SIG-M5 (cell line): ENCODE measurements at regions not wholly inside any gene's neighbourhood (a gene's known extent, or its start where the extent isn't known, plus 50 kb on each side); places are given as distances from the start of the nearest gene placed in this dataset.

Source experiments
- DNase-seq: peaks from one replicate; lab custom pipeline; 2025; lab: John Stamatoyannopoulos, UW

DNA sequence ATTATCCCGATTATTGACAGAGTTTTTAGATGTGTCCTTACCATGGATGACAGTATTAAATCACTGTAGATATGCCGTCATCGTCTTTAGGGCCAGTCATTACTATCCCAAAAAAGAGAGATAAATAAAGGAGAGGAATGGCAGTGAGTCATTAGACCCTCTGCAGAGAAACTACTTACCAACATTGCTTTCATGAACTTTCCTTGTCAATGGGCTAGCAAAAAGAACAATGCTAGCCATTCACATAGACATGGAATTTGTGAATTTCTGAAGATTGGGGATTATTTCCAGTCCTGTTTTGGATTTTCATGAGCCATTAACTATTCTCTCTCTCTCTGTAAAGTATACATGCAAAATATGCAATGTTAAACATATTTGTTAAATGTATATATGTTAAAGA is 319.4 kb upstream of the FANCL start:
- DNase-seq, result no peak

DNA sequence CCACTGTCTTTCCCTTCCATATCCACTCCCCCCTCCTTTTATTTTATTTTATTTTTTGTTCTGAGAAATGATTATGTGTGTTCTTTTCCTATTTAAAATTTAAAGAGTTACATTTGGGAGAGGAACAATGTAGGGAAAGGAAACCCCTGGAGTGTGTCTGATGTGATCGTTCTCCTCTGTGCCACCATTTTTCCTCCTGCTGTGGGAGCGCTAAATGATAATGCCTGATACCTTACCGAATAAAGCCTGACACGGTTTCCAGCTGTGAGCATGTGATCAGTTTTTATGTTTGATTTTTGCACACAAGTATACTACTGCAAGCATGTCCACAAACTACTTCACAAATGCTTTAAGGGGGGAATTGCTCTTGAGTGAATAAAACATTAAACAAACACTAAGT is 317.8 kb upstream of the FANCL start:
- no peak for DNase-seq

DNA sequence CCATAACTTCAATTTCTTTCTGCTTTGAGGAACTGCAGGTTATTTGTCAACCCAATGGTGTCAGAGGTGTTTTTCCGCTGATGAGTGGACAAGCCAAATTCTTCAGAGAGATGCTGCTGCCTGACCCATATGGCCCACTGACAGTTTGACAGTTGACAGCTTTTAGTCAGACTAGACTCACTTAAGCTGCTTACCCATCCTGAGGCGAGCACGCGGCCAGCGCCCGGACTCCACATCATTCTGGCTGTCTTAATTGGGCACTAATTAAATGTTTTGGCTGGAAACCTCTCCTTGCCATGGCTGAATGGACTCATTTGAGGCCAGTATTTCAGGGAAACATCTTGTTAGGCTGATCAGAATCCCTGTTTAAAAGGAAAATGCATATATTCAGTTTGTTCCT is 316.1 kb upstream of the FANCL start:
- DNase-seq, result no peak

DNA sequence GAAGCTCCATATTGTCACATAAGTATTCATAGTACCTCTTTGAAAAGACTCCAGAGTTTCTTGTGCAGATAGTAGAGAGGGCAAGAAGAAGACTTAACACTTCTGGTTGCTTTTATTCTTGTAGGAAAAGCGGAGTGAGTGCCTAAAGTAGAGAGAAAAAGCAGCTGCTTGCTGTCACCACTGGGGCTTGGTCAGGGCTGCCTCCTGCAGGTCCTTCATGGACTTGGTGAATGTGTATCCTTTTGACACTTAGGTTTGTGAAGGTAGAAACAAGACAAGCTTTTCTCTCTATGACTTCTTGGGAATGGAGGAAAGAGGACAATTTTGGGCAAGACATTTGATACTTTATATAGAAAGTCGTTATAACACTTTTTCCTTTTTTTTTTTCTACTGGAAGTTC is 312.8 kb upstream of the FANCL start:
- DNase-seq, result no peak

DNA sequence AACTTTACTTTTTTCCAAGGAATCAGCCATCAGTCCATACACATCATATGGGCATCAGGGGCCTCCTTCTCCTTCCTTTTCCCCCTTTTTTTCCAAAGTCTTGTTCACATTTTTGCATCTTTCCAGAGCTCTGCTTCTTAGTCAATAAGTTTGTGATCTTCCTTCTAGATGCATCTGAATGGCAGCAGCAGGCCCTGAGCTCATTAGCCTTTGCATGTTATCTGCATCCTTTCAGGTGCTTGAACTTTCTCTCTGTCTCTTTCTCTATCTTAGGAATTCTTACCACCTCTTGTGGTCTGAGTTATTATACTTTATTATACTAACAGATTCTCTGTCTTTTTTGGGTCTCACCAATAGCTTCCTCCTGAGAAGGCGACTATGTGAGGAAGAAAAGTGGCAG is 312.4 kb upstream of the FANCL start:
- no peak for DNase-seq

DNA sequence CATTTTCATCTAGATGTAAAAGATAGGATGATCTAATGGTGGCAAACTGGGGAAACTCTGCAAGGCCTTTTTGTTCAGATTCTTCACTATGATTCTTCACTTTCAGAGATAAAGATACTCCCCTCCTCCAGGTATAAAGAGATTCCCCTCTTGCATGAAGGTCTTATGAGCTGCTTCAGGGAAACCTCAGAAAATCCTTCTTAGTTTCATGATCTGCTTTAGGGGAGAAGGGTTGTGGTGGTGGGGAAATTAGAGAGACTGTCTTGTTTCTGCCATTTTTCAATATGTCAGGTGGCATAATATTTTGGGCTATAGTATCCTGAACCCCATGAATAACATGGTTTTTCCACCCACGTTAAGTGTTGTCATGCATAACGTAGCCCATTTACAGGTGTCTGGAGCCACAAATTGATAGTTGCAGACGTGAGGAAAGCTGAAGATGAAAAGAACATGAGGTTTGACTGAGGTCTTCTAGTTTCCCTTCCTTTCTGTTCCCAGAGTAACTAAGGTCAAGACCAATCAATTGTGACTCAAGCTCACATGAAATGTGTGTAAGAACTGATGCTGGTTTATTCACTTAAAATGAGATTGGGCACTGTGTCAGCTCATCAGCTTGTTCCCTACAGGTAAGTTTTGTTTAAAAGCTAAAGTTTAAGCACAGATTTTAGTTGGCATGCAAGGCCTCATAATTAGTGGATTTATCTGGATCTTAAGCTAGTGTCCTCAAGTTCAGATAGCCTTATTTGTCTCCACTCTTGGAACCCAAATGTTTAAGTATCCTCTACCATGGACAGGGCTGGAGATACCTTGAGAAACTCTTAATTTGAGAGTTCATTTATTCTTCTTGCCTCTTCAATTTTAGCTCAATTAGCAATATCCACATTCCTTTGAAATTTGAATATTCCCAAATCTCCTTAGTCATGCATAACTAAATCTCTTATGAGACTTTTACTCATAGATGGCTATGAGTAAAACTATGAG is 304.5 kb upstream of the FANCL start:
- DNase-seq, result no peak

DNA sequence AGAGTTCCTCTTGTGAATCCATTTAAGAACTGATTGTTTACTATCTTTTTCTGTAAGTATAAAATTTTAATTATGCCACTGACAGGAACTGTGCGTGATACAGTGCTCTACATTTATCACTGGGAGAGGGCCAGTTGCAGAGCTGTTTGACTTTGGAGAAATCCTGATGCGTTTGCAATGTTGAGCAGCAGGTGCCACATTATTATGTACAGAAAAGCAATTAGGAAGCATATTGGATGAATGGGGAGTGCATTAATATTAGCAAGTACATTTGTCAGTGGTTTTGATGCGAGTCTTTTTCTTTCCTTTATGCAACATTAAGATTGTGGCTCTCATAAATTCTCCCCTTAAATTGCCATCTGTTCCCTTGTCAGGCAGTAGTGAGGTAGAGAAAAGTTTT is 302.3 kb upstream of the FANCL start:
- DNase-seq, result no peak

DNA sequence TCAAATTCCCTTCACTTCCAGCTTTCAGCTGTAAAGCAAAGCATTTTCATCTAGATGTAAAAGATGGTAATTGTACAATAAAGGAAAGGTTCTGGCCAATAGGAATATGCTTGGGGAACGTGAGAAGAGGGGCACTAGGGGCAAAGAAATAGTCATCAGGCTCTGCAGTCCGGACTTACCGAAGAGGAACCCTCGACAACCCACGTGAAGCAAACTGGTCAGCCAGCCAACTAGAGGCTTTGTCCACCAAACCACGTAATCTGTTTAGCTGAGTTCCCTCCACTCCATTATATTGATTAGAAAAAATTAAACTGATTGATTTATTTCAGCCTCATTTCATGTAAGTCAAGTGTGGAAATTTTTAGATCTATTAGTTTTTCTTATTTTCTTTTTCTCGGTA is 300.4 kb upstream of the FANCL start:
- no peak for DNase-seq

DNA sequence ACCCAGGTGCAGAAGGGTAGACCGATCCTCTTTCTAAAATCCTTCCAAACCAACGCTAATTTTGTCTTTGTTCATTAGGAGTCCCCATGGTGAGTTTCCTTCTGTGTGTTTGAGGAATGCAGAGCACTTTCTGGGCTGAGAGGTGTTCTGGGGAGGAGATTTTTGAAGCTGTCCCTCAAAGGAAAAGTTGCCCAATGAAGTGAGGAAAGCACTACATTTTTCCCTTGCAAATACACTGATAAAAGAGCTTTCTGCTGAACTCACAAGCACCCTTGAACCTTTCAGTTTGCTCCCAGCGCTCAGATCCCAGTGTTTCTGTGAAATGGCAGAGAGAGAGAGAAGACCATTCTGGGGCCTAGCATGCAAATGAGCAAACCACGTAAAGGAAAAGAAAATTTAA is 299.6 kb upstream of the FANCL start:
- DNase-seq, result no peak

DNA sequence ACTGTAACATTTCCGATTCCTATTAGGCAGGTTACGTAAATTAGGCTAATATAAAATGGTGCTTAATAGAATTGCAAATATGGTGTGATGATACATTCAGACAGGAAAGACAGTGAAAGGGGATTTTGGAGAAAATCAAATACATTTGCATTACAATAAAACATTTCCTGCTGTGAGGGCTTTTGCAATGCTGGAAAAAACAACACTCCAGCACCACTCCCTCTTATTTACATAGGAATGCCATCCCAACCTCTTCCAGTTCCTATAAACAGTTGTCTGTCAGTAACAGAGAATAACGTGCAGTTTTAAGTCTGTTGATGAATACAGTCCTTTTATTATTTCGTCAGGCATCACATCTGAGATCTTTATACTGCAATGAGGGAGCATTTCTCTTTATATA is 298.8 kb upstream of the FANCL start:
- no peak for DNase-seq

DNA sequence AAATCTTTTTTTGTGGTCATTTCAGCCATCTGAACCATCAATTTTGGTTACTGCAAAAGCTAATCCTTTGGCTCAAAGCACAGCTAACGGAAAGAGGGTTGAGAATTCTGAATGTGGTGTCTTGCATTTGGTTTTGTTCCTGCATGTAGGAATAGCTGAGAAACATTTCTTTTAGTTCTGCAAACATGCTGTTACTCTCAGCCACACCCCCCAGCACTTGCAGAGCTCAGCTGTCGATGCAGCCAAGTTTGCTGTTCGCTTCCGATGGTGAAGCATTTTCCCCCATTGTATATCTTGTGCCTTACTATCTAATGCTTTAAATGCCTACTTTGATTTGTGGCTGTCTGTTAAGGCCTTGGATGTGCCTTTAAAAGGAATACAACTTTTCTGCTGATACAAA is 294.9 kb upstream of the FANCL start:
- DNase-seq, result no peak

DNA sequence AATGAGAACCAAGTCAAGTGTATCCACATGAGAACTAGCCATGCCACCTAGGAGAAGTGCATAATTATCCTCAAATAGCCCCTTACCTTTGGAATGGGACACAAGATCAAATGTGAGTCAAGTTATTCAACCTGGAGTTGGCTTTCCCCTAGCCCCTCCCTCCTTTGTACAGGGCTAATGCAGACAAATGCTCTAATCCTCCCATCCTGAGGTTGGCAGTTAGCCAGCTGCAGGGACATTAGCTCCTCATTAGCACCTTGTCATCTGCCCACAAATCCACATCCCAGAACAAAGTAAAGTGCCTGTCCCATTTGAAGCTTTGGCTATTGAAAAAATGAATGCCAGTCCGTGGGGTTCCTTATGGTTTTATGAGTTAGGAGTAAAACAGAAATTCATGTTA is 294.1 kb upstream of the FANCL start:
- no peak for DNase-seq

DNA sequence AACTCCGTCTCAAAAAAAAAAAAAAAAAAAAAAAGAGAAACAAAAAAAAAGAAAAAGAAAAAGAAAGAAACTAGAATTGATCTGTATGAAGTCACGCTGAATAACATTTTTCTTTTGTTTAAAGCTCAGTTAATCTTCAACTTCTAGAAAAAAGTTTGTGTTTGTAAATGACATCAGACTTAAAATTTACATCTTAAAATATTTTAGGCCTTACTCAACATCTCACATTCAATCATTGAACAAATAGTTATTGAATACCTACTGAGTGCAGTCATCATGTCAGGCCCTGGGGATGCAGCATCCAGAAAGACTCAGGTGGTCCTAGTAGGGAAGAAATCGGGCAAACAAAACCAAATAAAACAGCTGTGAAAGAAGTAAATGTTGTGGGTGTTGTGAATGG is 292.3 kb upstream of the FANCL start:
- DNase-seq, result no peak

DNA sequence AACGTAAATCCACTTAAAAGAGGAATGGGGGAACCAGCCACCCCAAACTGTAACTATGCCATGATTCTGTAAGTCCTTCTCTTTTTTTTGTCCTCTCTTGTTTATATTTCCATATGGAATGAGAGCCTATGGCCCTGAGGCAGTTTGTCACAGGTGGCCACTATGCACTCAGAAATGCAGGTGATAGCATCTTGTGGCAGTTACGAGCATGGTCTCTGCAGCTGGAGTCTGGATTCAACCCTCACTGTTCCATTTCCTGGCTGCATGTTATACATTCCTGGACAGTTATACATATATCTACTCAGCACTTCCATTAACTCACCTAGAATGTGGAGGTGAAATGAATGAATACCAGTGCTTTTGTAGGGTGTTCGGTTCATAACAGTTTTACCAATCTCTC is 291.5 kb upstream of the FANCL start:
- DNase-seq, result no peak

DNA sequence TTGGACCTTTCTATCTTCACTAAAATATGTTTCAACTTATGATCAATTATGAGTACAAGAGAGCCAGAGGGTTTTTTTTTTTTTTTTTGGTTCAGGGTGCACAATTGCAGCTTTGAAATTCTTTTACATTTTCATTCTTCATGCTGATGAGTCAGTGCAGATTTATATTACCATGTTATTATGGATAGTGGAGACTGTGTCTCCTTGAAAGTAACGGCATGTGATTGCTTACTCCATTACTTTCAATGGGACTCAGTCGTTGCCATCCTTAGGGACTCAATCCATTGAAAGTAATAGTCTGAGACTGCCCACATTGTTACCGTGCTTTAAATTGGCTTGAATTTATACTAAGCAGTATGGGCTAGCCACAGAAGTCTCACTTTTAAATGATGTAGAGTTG is 286.5 kb upstream of the FANCL start:
- no peak for DNase-seq

DNA sequence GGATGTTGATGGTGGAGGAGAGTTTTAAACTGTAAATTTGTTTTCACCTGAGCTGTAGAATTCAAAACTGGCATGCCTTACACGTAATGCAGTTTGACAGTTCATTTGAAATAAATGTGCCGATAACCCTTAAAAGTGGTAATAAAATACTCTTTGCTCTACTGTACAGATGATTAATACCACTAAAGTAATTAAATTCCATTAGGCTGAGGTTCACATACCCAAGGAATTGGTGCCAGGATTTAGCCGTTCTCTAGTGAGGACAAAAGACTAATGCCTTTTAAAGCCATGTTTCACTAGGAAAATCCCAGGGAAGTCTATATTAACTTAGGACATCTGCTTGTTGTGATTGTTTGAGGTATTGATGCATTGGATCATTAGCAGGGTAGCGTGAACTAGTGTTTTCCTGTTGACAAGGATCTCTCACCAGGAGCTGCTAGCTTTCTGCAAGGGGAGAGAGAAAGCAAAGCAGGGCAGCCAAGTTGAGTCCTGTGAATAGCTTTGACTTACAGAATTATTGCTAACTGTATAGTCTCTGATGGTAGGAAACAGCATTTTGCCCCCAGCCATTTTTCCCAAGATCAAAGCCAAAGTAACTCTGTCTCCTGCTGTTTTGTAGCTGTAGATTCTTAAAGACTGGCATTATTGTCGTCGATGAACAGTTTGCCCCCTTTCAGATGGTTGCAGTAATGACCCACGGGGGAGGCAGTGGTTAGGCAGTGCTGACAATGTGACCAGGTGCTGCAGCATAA is 280.9 kb upstream of the FANCL start:
- no peak for DNase-seq

DNA sequence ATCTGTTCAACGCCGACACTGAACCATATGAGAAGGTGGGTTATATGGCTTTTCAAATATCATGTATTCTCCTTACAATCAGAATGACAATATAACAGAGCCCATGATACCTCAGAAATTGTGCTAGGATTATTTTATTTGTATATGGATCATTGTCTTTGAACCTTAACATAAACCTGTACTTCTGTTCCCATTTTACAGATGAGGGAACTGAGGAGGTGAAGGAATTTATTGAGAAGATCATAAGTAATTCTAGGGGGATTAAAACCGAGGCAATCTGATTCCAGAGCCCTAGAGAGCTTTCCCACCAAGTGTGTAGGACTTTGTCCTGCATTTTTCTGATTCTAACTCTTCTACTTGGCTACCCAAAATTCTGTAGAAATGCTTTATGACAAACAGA is 279.8 kb upstream of the FANCL start:
- DNase-seq, result no peak

DNA sequence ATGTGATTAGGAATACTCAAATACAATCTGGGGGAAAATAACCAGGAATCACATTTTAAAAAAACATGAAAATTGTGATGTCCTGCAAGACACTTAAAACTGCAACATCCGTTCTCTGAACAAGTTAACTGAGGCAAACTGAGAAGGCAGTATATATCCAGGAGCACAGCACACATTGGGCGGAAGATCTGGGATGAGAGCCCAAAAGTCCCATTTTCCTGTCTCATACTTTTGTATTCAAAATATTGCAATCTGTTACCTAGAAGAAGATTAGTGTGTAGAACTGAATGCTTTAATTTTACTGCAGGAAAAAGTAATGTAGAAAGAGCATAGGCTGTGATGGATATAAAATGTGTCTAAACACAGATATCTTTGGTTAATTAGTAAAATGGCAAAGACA is 276.8 kb upstream of the FANCL start:
- DNase-seq, result no peak

DNA sequence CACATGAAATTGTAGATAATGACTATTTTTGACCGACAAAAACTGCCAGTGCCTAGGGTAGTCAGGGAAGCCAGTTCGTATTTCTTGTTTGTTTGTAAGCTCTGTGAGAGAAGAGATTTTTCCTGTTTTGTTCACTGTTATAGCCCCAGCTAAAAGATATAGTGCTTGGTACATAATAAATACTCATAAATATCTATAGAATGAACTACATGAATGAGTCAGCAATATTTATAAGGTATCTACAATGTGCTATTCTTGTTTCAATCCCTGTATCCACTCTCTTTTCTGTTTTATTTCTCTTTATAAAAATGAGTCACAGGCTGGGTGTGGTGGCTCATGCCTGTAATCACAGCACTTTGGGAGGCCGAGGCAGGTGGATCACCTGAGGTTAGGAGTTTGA is 275.6 kb upstream of the FANCL start:
- no peak for DNase-seq

DNA sequence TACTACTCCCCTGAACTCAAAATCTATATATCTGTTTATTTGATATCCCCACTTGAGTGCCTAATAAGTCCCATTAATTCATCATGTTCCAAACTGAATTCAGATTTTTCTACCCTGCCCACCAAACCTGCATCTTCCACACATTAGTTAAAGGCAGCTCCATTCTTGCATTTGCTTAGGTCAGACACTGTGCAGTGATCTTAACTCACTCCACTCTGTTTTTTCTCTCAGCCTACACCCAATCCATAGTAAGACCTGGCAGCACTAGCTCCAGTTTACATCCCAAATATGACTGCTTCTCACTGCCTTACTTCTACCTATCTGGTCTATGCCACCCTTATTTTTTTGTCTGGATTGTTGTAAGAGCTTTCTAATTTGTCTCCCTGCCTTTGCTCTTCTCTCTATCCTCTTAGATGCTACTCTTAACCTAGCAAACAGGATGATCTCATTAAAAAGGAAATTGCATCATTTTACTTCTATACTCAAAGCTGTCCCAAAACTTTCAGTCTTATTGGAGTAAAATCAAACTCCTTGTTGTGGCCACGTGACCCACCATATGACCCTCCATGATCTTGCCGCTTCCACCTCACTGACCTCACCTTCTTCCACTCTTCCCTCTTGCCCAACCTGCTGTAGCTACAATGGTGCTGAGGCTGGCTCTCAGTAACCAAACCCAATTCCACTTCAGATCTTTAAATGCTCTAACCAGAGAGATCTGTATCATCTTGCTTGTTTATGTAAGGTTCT is 274.9 kb upstream of the FANCL start:
- DNase-seq, result no peak

DNA sequence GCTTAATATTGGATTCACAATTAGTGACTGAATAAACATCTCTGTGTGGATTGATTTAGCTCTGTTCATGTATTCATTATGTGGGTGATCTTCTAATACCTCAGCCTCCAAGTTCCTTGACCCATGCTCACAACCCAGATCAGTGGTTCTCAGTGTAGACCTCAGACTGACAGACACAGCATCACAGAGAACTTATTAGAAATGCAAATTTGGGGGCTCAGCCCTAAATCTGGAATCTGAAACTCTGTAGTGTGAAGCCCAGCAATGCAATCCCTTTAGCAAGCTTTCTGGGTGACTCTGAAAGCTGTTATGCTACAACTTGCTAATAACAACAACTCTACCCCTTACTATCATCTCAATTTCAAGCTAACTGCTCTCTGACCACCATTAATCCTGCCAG is 273.1 kb upstream of the FANCL start:
- no peak for DNase-seq

DNA sequence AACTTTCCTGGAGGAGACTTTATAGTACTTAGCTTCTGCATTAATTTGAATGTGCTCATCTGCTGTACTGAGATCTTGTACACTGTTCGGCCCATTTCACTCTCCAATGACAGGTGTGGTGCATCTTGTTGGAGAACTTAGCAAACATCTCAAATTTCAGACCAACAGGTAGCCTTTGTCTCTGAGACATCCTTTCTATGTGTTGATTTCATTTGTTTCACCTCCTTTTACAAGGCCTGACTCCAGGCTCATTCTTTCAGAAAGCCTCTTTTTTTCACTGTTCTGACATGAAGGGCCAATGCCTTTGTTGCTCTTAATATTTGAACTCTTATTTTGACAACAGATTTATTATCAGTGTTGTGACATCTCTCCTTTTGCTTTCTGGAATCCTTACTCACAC is 271.8 kb upstream of the FANCL start:
- DNase-seq, result no peak

DNA sequence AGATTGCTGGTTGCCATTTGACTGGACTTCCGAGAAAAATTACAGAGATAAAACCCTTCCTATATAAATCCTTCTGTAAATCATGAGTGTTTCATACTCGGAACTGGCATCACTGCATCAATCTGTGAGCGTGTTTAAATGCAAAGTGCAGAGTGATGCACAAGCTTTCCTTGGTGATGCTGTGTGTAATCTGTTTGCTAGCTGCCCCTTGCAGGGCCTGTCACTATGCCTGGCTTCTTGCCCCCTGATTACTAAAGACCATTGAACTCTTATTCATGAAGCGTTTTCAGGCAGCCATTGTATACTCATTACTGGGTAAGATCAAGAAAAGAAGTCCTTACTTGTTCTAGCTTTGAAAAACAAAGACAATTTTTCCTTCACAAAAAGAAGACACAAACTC is 266.9 kb upstream of the FANCL start:
- no peak for DNase-seq
